Sigmoid colon (tissue), 6 donors: ENCODE measurements at regions not wholly inside any gene's neighbourhood (a gene's known extent, or its start where the extent isn't known, plus 50 kb on each side); places are given as distances from the start of the nearest gene placed in this dataset.

Experiments used
- DNase-seq: peaks from one replicate; pipeline ENCODE4 v3.0.0-alpha.2; 2019
- H3K27ac ChIP-seq, 4 donors: fragments of 200-600 bp; sonication (generic); one replicate each; pipeline ENCODE4 v1.5.1; 2016 to 2019; ENCODE audit warnings: mild to moderate bottlenecking in 1 of 4
- H3K27me3 ChIP-seq, 3 donors: fragments of 200-600 bp; sonication (generic); one replicate each; pipeline ENCODE4 v1.5.1; 2019; ENCODE audit warnings: mild to moderate bottlenecking in 1 of 3
- H3K36me3 ChIP-seq, 4 donors: fragments of 200-600 bp; sonication (generic); one replicate each; pipeline ENCODE4 v1.5.1; 2016 to 2019
- H3K4me1 ChIP-seq, 4 donors: fragments of 200-600 bp; sonication (generic); one replicate each; pipeline ENCODE4 v1.5.1; 2017 to 2019
- H3K4me3 ChIP-seq, 4 donors: fragments of 200-600 bp; sonication (generic); one replicate each; pipeline ENCODE4 v1.5.1; 2017 to 2019; ENCODE audit warnings: mild to moderate bottlenecking in 2 of 4, moderate library complexity in 1 of 4
- H3K9me3 ChIP-seq, 4 donors: fragments of 200-600 bp in 3 of 4; sonication (generic) in 3 of 4; one replicate each; pipeline versions ENCODE4 v1.5.1 to v1.6.1; 2013 to 2019
- EP300 ChIP-seq, 4 donors: sonication (generic); formaldehyde crosslinking; IDR thresholded peaks; one replicate each; pipeline ENCODE4 v1.6.1; 2017; ENCODE audit warnings: antibody characterized with exemption in 4 of 4
- POLR2A ChIP-seq, 2 donors: fragments of 450-650 bp; IDR thresholded peaks; one replicate each; pipeline ENCODE4 v1.6.1; 2016; ENCODE audit warnings: antibody characterized with exemption in 2 of 2, mild to moderate bottlenecking in 2 of 2, moderate library complexity in 2 of 2
- POLR2AphosphoS5 ChIP-seq, 4 donors: sonication (generic); formaldehyde crosslinking; IDR thresholded peaks; one replicate each; pipeline ENCODE4 v1.6.1; 2017; ENCODE audit warnings: antibody characterized with exemption in 4 of 4
- WGBS, 2 donors: extraction: QIAGEN DNeasy Blood & Tissue Kit; methylation state at CpG; one replicate each; pipeline ENCODE4 v1.1.7; 2013; 5-methylcytosine and 5-hydroxymethylcytosine counted together
- intact Hi-C: fragments of 100-400 bp; cut with DNase I; formaldehyde crosslinking; loops from one replicate; pipeline ENCODE4 v1.15.1; 2023
- TF ChIP-seq, protein P1 (sequence below), 4 experiments: fragments of 450-650 bp in 3 of 4; fragments of 200-600 bp in 1 of 4; IDR thresholded peaks; one replicate each; pipeline ENCODE4 v1.5.1; 2016 to 2019; ENCODE audit warnings: antibody characterized with exemption in 4 of 4, mild to moderate bottlenecking in 3 of 4, moderate library complexity in 2 of 4
- donor health status: healthy with polysubstance abuse.
- donor health status: healthy.

DNA sequence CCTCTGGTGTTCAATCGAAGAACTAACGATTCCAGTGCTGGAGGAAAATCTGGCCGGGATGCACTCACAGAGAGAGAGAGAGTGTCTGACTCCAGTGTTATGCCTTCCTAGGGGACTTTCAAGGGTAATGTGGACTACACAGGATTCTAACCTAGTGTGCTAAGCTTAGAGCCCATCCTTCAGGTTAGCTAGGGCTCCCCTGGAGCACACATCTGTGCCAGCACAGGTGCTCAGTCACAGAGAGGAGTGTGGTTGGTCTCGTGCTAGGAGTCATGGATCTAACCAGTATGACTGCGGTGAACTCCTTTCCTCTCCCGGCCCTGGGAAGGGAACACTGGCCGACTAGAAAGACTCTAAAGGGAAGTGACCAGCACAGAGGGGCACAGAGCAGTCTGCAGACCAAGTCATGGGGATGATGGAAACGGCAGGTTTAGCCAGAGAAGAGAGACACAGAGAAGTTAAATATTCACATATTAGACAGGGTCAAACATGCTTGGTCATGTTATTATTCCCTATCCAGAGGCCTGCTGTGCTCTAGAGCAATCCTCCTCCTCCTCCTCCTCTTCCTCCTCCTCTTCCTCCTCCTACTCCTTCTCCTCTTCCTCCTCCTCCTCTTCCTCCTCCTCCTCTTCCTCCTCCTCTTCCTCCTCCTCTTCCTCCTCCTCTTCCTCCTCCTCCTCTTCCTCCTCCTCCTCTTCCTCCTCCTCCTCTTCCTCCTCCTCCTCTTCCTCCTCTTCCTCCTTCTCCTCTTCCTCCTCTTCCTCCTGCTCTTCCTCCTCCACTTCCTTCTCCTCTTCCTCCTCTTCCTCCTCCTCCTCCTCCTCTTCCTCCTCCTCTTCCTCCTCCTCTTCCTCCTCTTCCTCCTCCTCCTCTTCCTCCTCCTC, 280.3 kb downstream of the XXYLT1 start:
- no peaks in the 10 kb centered on the region for H3K27me3 ChIP-seq
- TF ChIP-seq, protein P1, sequence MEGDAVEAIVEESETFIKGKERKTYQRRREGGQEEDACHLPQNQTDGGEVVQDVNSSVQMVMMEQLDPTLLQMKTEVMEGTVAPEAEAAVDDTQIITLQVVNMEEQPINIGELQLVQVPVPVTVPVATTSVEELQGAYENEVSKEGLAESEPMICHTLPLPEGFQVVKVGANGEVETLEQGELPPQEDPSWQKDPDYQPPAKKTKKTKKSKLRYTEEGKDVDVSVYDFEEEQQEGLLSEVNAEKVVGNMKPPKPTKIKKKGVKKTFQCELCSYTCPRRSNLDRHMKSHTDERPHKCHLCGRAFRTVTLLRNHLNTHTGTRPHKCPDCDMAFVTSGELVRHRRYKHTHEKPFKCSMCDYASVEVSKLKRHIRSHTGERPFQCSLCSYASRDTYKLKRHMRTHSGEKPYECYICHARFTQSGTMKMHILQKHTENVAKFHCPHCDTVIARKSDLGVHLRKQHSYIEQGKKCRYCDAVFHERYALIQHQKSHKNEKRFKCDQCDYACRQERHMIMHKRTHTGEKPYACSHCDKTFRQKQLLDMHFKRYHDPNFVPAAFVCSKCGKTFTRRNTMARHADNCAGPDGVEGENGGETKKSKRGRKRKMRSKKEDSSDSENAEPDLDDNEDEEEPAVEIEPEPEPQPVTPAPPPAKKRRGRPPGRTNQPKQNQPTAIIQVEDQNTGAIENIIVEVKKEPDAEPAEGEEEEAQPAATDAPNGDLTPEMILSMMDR (IDR thresholded peaks at IDR 0.05), result no peak
- no peak for TF ChIP-seq POLR2A (IDR thresholded peaks at IDR 0.05)
- TF ChIP-seq EP300 (IDR thresholded peaks at IDR 0.05), result no peak
- no peak for TF ChIP-seq POLR2AphosphoS5 (IDR thresholded peaks at IDR 0.05)
- no peaks in the 10 kb centered on the region for H3K9me3 ChIP-seq
- intact Hi-C loops, result no loop called here
- no peak for DNase-seq
- no peak overlapping the region for H3K27ac ChIP-seq
- 85 to 86% methylated on average over 8 of the region's 8 CpGs for WGBS, 2 donors
- no peak overlapping the region for H3K4me3 ChIP-seq
- no peaks in the 10 kb centered on the region for H3K4me1 ChIP-seq
- no peaks in the 10 kb centered on the region for H3K36me3 ChIP-seq

DNA sequence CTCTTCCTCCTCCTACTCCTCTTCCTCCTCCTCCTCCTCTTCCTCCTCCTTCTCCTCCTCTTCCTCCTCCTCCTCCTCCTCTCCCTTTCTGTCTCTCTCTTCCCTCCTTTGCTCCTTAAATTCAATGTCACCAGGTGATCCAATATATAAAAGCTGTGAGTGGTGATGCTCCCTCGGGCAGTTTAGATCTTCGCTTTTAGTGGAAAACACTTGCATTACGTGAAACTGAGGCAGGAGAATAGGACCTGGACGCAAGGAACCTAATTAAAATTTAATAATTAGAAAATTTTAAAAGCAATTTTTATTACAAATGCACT, 279.7 kb downstream of the XXYLT1 start:
- H3K27me3 ChIP-seq, result no peaks in the 10 kb centered on the region
- H3K4me1 ChIP-seq, result no peaks in the 10 kb centered on the region
- WGBS, 2 donors, result 71 to 79% methylated on average over 4 of the region's 4 CpGs
- H3K27ac ChIP-seq, result no peak overlapping the region
- TF ChIP-seq POLR2A (IDR thresholded peaks at IDR 0.05) (no peak), POLR2AphosphoS5 (IDR thresholded peaks at IDR 0.05) (no peak), EP300 (IDR thresholded peaks at IDR 0.05) (no peak)
- TF ChIP-seq, protein P1 (IDR thresholded peaks at IDR 0.05), result no peak
- no peak overlapping the region for H3K4me3 ChIP-seq
- intact Hi-C loops, result no loop called here
- H3K36me3 ChIP-seq, result no peaks in the 10 kb centered on the region
- no peak for DNase-seq
- H3K9me3 ChIP-seq, result no peaks in the 10 kb centered on the region

DNA sequence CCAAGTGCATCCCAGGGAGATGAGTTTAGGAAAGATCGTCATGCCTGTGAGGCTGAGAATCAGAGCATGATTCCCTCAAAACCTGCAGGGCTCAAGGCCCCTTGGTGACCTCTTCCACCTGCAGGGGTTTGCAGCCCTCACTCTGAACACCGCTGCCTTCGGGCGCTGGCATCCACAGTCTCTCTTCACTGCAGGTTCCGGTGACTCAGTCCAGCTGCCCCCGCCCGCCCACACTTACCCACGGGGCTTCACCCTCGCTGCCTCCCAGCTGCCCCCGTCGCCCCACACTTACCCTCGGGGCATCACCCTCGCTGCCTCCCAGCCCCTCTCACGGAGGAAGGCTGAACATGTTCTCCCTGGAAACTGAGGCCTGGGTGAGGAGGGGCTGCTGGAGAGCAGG, 277.1 kb downstream of the XXYLT1 start:
- intact Hi-C loops, result no loop called here
- TF ChIP-seq, protein P1 (IDR thresholded peaks at IDR 0.05), result no peak
- TF ChIP-seq POLR2AphosphoS5 (IDR thresholded peaks at IDR 0.05), result no peak
- TF ChIP-seq POLR2A (IDR thresholded peaks at IDR 0.05), result no peak
- no peak for TF ChIP-seq EP300 (IDR thresholded peaks at IDR 0.05)
- H3K4me1 ChIP-seq, result no peaks in the 10 kb centered on the region
- no peak overlapping the region for H3K4me3 ChIP-seq
- no peaks in the 10 kb centered on the region for H3K36me3 ChIP-seq
- H3K9me3 ChIP-seq, result no peaks in the 10 kb centered on the region
- DNase-seq, result no peak
- 90 to 91% methylated on average over 14 of the region's 14 CpGs for WGBS, 2 donors
- H3K27me3 ChIP-seq, result no peaks in the 10 kb centered on the region
- no peak overlapping the region for H3K27ac ChIP-seq

DNA sequence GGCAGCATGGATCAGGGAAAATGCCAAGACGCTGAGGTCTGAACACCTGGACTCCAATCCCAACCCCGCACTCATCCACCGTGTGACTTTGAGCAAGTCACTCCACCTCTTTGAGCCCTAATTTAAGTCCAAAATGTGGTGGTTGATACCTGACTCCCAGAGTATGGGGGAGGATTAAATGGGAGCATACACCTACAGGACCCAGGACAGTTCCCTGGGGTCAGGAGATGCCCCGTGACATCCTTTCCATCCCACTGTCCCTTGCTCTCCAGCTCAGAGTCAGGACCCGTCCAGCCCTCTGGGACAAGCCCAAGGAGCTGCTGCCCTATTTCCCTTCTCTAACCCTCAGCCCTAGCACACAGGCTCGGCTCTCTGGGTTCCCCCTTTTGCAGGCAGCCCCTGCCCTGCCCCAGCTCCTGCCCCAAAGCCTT, 276.4 kb downstream of the XXYLT1 start:
- Histone ChIP-seq H3K9me3 (no peaks in the 10 kb centered on the region), H3K4me3 (no peak overlapping the region), H3K27me3 (no peaks in the 10 kb centered on the region), H3K36me3 (no peaks in the 10 kb centered on the region), H3K27ac (no peak overlapping the region), H3K4me1 (no peaks in the 10 kb centered on the region)
- WGBS, 2 donors, result 89 to 92% methylated on average over 6 of the region's 6 CpGs
- TF ChIP-seq POLR2AphosphoS5 (IDR thresholded peaks at IDR 0.05), result no peak
- TF ChIP-seq EP300 (IDR thresholded peaks at IDR 0.05), result no peak
- TF ChIP-seq, protein P1 (IDR thresholded peaks at IDR 0.05), result no peak
- no peak for TF ChIP-seq POLR2A (IDR thresholded peaks at IDR 0.05)
- intact Hi-C loops, result no loop called here
- no peak for DNase-seq

DNA sequence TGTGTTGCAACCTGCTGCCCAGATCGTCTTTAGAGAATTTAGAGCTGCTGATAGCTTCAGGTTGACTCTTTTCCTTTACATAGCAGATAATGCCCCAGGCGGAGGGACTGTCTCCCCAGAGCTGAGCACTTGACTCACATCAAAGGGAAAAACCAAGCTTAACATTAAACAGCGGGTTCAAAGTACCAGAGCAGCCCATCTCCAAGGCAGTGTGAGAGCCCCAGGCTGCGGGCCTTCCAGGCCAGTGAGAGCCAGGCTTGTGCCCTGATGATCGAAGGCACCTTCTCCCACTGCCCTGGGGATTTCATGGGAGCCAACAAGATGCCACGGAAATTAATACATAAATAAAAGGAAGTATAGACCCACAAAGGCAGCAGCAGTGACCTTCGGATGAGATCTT, 275.6 kb downstream of the XXYLT1 start:
- intact Hi-C loops, result no loop called here
- DNase-seq, result no peak

More for the DNA sequence above, 275.6 kb downstream of the XXYLT1 start:
- H3K36me3 ChIP-seq, result no peaks in the 10 kb centered on the region
- 83 to 89% methylated on average over 7 of the region's 7 CpGs for WGBS, 2 donors
- no peaks in the 10 kb centered on the region for H3K9me3 ChIP-seq
- no peak overlapping the region for H3K27ac ChIP-seq
- no peak overlapping the region for H3K4me3 ChIP-seq
- H3K27me3 ChIP-seq, result no peaks in the 10 kb centered on the region
- TF ChIP-seq POLR2AphosphoS5 (IDR thresholded peaks at IDR 0.05) (no peak), POLR2A (IDR thresholded peaks at IDR 0.05) (no peak), EP300 (IDR thresholded peaks at IDR 0.05) (no peak)
- TF ChIP-seq, protein P1 (IDR thresholded peaks at IDR 0.05), result no peak
- no peaks in the 10 kb centered on the region for H3K4me1 ChIP-seq
